Uterus (tissue), 2 donors: ENCODE measurements at regions not wholly inside any gene's neighbourhood (a gene's known extent, or its start where the extent isn't known, plus 50 kb on each side); places are given as distances from the start of the nearest gene placed in this dataset.

ENCODE experiments used
- POLR2A ChIP-seq, 2 donors: fragments of 450-650 bp; IDR thresholded peaks; one replicate each; pipeline ENCODE4 v1.6.1; 2016; ENCODE audit warnings: antibody characterized with exemption in 2 of 2, mild to moderate bottlenecking in 1 of 2, moderate library complexity in 1 of 2
- TF ChIP-seq, protein P1 (sequence below), 4 experiments: fragments of 200-600 bp in 2 of 4; fragments of 450-650 bp in 2 of 4; sonication (generic) in 2 of 4; IDR thresholded peaks; one replicate each; pipeline ENCODE4 v1.5.1; 2016 to 2019; ENCODE audit warnings: antibody characterized with exemption in 4 of 4, mild to moderate bottlenecking in 2 of 4, moderate library complexity in 1 of 4

DNA sequence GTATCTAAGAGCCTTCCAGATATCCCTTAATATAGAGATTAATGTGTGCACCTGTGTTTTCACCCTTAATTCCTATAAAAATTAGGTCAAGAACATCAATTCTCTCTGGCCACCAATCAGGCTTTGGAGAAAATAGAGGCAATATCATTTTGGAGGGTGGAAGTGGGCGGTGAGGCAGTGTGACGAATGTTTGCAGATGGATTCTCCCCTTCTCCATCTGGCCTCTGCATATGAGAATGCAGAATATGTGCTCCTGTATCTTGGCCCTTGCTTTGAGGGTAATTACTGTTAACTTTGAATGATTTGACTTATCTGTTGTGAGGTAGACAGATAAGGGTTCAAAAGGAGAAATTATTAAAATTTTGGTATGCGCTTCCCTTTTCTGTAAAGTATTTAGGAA is 304.0 kb upstream of the NPSR1 start:
- TF ChIP-seq, protein P1, sequence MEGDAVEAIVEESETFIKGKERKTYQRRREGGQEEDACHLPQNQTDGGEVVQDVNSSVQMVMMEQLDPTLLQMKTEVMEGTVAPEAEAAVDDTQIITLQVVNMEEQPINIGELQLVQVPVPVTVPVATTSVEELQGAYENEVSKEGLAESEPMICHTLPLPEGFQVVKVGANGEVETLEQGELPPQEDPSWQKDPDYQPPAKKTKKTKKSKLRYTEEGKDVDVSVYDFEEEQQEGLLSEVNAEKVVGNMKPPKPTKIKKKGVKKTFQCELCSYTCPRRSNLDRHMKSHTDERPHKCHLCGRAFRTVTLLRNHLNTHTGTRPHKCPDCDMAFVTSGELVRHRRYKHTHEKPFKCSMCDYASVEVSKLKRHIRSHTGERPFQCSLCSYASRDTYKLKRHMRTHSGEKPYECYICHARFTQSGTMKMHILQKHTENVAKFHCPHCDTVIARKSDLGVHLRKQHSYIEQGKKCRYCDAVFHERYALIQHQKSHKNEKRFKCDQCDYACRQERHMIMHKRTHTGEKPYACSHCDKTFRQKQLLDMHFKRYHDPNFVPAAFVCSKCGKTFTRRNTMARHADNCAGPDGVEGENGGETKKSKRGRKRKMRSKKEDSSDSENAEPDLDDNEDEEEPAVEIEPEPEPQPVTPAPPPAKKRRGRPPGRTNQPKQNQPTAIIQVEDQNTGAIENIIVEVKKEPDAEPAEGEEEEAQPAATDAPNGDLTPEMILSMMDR (IDR thresholded peaks at IDR 0.05): no peak
- TF ChIP-seq POLR2A (IDR thresholded peaks at IDR 0.05): no peak
